ENCODE measurements at regions not wholly inside any gene's neighbourhood (a gene's known extent, or its start where the extent isn't known, plus 50 kb on each side); places are given as distances from the start of the nearest gene placed in this dataset.
"Not testable (repeated sequence)": the region's sequence is repeated elsewhere in the genome, so short reads cannot be mapped to it uniquely, and the experiment has no call there.

DNA sequence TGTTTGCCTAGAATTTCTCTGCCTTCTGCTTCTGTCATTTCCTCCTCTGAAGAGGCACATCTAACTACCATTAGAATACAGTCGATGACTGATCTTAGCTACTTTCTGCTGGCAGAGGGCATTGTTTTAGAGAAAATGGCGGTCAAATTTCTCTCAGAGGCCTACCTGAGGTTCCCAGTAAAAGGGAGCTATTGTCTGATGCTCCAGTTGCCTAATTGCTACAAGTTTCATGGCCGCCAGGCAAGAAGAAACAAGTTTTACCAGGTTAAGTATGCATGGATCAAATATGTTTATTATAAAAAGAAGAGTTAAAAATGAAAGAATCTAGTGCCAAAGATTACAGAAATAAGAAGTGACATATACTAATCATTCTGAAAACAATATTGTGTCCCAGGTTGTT is 416.6 kb downstream of the DSC3 start:
- DNase-seq (ENCODE audit: low read depth), result no peak

DNA sequence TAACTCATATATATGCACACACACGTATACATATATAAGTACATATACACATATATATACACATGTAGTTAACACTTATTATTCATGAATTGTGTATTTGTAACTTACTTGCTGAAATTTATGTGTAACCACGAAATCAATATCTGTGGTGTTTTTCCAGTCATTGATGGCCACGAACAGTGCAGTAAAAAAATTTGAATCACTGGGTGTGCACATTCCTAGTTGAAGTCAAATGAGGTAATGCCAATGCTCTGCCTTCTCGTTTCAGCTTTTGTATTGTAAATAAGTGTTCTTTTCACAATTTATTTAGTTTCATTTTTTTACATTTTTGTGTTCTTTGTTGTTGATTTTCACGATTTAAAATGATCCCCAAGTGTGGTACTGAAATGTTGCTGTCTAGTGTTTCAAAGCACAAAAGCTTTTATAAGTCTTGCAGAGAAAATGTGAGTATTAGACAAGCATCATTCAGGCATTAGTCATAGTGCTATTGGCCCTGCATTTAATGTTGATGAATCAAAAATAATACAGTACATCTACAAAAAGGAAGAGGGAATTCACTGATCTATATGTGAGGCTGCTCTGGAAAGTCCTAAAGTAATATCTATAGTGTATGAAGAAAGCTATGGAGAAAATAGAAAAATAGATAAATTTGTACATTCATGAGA is 419.0 kb downstream of the DSC3 start:
- no peak for DNase-seq (ENCODE audit: low read depth)

DNA sequence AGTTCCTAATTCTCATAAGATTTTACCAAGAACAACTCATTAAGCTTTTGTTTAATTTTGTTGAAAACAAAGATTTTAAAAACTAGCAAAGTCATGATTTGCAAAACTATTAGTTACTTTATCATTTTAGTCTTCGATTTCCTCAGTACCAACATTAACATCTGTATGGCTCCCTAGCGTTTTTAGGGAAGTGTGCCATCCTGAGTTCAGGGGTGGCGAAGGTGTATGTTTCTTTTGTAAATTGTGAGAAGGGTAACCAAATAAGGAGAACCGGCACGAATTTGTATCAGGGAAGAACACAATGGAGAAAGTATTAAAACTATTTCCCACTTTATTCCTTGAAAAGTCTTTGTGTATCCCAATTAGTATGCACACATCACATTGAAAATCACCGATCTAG is 419.9 kb downstream of the DSC3 start:
- DNase-seq (ENCODE audit: low read depth), result no peak

DNA sequence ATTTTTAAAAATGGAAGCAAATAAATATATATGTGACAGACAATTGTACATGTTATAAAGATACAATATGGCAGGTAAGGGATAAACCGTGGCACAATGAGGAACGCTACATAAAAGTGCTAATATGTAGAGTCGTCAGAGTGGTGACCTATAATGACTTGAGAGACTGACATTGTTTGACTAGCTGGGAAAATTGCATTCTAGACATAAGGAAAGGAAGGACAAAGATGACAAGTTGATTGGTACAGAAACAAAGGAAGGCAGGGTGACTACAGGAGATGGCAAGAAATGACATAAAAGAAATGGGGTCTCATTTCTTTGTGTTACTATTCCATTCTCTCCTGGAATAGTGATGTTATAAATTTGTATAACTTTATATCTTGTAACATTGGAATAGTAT is 420.4 kb downstream of the DSC3 start:
- DNase-seq (ENCODE audit: low read depth), result no peak

DNA sequence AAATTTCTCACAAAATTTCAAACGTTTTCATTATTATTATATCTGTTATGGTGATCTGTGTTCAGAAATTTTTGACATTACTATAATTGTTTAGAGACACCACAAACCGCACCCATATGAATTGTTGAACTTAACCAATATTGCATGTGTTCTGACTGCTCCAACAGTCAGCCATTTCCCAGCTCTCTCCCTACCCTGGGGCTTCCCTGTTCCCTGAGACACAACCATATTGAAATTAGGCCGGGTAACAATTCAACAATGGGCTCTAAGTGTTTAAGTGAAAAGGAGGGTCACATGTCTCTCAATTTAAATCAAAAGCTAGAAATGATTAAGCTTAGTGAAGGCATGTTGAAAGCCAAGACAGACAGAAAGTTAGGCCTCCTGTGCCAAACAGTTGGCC is 424.0 kb downstream of the DSC3 start:
- DNase-seq (ENCODE audit: low read depth), result no peak

DNA sequence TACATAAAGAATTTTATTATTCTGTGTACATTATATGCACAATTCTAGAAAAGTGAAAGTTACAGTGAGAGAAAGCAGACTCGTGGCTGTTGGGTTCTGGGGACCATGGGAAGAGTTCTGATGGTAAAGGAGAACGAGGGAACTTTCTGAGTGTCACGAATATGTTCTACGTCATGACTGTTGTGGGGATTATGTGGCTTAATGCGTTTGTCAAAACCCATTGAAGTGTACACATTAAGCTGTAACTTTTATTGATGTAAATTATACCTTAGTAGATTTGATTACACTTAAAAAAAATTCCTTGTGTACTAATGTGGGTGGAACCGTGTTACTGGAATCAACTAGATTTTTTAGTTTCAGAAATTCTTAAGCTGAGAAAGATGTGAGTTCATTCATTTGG is 426.1 kb downstream of the DSC3 start:
- DNase-seq (ENCODE audit: low read depth), result no peak

DNA sequence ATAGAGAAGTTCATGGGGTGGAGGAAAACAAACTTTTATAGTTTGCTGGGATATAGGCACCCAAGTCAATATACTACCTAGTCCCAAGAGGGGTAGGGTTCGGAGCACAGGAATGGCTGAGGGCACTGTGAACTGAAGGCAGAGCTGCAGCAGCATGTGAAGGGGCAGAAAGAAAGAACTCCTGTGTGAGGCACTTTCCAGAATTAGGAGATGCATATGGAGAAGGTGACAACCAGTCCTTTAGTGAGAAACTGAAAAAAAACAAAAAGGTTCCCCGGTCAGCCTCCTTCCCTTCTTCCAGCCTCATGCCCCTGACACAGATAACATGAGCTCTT is 429.1 kb downstream of the DSC3 start:
- no peak for DNase-seq (ENCODE audit: low read depth)

DNA sequence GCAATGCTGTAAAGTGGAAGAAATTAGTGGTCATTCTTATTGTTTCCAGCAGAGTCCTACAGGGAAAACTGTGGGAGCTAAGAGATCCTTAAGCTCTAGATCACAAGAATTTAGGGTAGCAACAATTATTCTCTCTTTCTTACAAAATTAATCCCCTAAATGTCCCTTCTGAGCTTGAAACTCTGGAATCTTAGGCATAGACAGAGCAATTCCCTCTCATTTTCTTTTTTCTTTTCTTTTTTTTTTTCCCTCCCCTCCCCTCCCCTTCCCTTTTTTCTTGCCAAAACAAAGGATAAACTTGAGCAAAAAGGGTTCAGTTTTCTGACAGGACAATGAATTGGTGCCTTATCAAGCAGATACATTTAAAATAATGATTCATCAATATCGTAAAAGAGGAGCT is 441.0 kb downstream of the DSC3 start:
- no peak for DNase-seq (ENCODE audit: low read depth)

DNA sequence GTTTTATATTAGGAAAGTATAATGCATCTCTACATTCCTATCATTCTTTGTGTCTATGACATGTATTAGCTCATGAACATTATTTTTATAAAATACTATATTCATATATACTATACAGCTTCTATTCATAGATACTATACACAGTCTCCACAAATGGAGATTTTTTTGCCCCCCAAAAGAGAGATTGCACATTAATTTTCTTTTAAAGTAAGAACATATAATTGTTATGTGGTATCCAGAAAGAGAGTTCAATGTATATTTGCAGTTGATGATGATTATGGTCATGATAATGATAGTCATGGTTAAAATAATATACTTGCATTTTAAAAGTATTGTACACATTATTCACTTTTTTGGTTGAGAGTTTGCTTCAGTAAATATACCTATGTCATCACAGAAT is 445.3 kb downstream of the DSC3 start:
- DNase-seq (ENCODE audit: low read depth), result no peak

DNA sequence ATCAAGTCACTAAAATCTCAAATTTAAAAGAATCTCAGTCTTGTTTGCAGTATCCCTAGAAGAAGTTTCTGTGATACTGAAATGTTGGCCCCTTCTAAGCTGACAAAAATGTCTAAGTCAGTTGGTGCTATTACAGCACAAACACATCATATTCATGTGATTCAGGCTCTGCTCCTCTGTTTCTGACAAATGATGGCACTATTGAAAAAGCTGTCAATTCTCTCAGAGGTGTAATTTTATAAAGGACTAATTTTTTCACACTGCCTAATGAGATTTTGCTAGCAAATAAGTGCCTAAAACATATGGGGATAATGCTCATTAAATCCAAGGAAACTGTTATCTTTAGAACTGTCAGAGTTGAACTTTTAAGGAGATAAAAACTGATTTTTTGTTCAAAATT is 445.9 kb downstream of the DSC3 start:
- no peak for DNase-seq (ENCODE audit: low read depth)

DNA sequence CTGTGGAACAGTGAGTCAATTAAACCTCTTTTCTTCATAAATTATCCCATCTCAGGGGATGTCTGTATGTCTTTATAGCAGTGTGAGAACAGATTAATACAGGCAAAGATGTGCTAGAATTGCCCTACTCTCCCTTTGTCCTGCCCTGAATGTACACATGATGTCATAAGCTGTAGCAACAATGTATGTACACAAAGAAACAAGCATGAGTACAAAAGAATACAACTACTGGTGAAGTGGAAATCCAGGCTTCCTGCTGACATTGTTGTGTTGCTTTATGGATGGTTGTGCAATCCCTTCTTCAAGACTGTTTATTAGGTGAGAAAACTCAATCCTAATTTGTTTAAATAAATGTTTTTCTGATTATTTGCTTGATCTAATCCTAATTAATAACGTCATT is 446.6 kb downstream of the DSC3 start:
- DNase-seq (ENCODE audit: low read depth), result no peak

DNA sequence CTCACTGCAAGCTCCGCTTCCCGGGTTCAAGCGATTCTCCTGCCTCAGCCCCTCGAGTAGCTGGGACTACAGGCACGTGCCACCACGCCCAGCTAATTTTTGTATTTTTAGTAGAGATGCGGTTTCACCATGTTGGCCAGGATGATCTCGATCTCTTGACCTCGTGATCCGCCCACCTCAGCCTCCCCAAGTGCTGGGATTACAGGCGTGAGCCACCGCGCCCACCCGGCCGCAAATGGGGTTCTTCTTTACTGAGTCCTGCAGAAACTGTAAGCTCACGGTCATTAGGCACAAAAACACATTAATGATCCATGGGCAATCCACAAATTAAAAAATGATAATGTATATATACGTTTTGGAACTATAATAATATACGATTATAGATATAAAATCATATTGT is 447.6 kb downstream of the DSC3 start:
- not testable (repeated sequence) for DNase-seq (ENCODE audit: low read depth)

DNA sequence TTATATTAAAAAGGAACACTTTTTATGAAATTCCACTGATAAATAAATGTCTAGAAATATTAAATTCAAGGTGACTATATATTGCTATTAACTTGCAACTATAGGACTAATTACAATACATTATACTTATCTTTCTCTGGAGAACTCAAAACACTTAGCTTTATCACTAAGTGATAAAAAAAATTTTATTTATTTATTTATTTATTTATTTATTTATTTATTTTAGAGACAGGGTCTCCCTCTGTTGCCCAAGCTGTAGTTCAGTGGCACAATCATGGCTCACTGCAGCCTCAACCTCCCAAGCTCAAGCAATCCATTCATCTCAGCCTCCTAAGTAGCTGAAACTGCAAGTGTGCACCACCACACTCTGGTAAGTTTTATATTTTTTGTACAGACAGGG is 451.1 kb downstream of the DSC3 start:
- DNase-seq (ENCODE audit: low read depth), result no peak

DNA sequence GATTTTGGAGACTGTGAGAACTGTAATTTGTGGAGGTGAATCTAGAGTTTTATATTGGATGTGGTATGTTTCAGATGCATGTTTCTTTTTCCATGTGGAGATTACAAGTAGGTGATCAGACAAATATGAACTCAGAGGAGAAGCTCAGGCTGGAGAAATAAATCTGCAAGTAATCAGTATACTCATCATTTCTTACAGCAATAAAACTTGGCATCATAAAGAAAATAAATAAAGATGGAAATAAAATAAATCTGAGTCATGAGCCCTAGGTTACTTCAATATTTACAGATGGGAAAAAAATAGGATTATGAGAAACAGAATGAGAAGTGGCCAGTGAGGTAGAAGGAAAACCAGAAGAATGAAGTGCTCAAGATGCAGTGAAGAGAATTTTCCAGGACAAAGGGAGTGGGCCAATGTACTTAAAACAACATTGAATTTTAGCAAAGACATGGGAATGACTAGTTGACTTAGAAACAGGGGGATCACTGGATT is 453.8 kb downstream of the DSC3 start:
- DNase-seq (ENCODE audit: low read depth), result no peak

DNA sequence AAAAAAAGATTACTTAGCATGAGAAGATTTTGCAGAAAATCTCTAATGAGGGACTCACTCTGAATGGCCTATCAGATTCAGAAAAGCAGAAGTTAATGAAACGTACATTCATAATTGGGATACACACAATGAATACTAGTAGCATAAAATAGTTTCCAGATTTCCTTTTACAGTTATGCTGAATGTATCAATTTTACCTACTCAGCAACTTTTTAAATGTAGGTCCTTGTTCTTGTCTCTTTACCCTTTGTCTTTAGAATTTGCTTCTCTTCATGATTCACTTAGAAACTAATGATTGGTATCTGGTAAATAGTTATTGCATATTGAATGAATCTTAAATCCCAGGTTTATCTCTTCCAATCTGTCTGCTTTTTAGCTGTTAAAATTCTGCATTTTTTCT is 458.8 kb downstream of the DSC3 start:
- DNase-seq (ENCODE audit: low read depth), result no peak

DNA sequence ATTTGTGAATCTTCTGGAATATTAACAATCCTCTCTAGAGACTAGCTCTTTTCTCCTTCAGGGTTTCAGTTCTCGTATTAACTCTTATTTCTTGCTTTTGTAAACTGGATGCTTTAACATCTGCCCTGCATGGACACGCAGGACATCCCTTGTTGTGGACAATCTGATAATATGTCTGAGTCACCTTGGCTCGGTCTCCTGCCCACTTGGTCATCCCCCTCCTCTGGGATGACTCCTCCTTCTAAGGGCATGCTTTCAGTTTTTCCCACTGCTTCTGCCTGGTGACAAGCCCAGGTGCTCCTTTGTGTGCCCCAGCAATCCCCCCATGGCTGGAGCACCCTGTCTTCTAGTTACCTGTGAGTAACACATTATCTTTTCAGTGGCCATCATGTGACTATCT is 460.5 kb downstream of the DSC3 start:
- no peak for DNase-seq (ENCODE audit: low read depth)

DNA sequence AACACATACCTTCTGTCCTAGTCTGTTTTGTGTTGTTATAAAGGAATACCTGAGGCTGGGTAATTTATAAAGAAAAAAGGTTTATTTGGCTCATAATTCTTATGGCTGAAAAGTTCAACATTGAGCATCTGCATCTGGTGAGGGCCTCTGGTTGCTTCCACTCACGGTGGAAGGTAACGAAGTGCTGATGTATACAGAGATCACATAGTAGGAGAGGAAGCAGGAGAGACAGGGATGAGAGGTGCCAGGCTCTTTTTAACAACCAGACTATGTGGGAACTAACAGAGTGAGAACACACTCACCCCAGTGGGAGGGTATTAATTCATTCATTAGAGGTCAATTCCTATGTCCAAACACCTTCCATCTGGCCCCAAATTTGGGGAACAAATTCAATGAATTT is 463.8 kb downstream of the DSC3 start:
- no peak for DNase-seq (ENCODE audit: low read depth)

DNA sequence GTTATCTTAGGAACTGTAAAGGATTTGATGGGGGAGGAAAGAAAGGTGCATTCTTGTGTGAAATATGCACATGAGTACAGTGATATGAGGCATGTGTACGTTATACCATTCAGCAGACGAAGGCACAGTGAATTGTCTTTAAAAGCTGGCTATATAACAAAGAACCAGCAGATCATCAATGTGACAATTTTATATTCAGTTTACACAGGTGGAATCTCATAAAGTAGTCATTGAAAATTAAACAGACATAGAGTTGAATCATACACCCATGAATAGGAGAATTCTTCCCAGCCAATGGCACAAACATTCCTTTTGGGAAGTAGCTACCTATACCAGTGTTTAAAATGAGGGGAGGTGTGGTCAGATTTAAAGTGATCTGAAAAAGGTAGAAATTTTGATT is 470.3 kb downstream of the DSC3 start:
- DNase-seq (ENCODE audit: low read depth), result no peak

DNA sequence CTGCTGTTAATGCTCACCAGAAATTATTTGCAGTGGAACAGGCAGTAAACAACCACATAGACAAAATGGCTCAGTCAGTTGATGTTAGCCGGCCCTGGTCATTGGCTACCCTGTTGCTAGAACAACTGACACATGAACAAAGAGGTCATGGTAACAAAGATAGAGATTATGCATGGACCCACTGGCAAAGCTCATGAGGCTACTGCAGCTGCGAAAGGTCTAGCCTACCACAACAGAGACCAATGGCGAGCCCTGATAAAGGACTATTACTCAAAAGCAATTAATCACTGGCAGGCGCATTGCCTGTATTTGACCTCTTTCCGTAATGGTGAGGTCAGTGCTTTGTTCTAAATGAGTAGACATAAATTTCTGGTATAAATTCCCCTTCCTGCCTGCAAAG is 474.2 kb downstream of the DSC3 start:
- no peak for DNase-seq (ENCODE audit: low read depth)

DNA sequence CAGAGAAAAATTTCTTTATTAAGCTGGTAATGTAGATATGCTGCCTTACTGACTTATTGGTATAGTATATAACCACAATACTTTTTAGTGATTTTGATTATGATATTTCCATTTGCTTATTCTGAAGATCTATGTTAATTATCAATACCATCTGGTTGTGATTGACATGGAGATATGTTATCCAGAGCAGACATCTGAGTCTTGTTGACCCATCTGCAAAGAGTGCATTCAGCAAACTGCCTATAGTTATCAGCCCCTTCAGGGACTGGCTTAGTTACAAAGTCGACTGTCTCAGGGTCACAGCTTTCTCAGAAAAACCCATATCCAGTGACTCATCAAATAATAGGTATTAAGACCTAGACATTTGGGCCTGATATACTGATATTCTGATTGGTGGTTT is 475.7 kb downstream of the DSC3 start:
- DNase-seq (ENCODE audit: low read depth), result no peak

DNA sequence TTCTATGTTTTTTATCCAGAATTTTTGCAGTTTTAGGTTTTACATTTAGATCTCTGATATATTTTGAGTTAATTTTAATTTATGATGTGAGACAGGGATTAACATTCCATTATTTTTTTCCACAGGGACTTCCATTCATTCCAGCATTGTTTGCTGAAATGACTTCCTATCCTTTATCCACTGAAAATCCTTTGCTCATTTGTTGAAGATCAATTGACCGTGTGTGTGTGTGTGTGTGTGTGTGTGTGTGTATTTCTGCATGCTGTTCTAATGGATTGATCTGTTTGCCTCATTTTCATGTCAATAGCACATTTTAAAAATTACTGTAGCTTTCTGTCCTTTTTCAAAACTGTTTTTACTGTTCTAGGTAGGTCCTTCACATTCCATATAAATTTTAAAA is 480.3 kb downstream of the DSC3 start:
- no peak for DNase-seq (ENCODE audit: low read depth)

DNA sequence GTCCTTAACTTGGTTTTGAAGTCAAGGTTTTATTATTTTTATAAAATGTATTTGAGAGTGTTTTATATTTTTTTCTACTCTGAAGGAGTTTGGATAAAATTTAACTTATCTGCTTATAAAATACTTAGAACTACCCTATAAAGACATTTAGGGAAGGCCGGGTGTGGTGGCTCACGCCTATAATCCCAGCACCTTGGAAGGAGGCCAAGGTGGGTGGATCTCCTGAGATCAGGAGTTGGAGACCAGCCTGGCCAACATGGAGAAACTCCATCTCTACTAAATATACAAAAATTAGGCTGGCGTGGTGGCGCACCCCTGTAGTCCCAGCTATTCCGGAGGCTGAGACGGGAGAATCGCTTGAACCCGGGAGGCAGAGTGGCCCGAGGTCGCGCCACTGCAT is 486.4 kb downstream of the DSC3 start:
- no peak for DNase-seq (ENCODE audit: low read depth)

DNA sequence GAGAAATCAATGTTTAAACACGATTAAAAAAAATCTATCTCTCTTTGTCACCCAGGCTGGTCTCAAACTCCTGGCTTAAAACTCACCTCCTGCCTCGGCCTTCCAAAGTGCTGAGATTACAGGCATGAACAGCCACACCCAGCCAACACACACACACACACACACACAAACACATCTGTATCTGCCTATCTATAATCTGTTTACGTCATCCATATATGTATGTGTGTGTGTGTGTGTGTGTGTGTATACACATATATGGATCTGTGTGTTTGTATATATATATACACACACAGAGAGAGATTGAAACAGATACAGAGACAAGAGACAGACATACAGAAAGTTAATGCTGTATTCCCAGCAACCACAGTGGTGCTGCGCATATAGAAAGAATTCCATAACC is 497.1 kb downstream of the DSC3 start:
- no peak for DNase-seq (ENCODE audit: low read depth)

DNA sequence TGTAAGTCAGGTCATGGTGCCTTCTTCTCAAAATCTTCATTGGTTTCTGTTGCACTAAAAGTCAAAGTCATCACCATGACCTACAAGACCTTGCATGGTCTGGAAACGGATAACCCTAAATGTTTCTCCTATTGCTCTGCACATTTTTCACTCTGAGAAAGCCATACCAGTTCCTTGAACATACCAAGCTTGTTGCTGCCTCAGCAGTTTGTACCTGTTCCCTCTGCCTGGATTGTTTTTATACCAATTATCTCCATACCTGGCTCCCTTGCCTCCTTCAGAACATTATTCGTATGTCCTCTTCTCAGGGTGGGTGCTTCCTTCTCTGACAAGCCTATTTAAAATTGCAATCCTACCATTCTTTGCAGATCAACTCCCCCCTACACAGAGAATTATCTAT is 498.4 kb downstream of the DSC3 start:
- no peak for DNase-seq (ENCODE audit: low read depth)

DNA sequence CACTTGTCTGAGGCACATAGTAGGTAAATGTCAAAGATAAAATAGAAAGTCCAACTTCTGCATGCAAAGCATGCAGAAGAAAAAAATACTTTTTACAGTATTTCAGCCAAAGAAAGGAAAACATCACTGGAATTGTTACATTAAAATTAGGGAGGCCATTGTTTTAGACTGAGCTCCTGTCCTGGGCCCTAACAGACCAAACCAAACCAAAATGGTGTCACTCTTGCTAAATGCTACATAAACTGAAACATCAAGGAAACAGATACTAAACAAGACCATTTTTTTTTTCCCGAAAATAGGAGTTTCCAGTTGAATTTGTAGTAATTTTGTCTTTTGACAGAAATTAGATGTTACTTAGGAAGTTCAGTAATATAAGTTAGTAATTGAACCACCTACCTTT is 508.8 kb downstream of the DSC3 start:
- DNase-seq (ENCODE audit: low read depth), result no peak
